GM11168 (cell line): ENCODE measurements at regions not wholly inside any gene's neighbourhood (a gene's known extent, or its start where the extent isn't known, plus 50 kb on each side); places are given as distances from the start of the nearest gene placed in this dataset.

Experiments used
- in situ Hi-C: fragments of 300-500 bp; cut with MboI; formaldehyde crosslinking; loops from one replicate; pipeline ENCODE4 v1.12.0; 2022; ENCODE audit warnings: low sequenced_read_pairs; ENCODE audit not compliant: unreplicated experiment

DNA sequence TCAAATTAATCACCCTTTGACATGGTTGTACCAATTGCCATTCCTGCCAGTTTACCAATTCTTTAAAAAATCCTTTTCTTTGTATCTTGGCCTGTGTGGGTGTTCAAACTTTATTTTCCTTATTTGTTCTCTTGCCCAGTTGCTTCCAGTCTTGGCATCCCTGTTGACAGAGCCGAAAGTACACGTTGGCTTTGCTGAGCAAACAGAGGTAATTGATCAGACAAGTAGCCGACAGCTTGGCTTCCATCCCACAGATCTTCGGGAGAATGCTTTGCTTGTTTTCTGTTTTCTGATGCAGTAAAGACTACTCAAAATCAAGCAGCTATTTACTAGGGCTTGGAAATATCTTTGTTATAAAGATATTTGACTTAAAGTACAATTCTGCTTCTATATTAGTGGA, 506.8 kb upstream of the SALL1 start:
- in situ Hi-C loops, result no loop called here

DNA sequence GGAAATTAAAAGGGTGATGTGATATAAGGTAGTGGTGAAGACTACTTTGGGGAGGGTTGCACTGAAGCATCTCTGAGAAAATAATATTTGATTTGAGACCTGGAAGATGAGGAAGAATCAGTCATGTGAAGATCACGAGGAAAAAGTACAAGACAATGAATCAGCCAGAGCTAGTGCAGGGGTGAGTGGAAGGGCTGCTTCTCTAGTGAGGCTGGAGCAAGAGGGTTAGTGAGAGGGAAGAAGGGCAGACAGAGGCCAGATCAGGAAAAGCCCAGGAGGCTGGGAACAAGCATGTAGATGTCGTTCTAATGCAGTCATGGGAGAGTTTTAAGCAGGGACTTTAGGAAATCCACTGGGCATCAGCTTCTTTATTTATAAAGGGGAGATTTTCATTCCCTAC, 504.2 kb upstream of the SALL1 start:
- in situ Hi-C loops, result no loop called here

DNA sequence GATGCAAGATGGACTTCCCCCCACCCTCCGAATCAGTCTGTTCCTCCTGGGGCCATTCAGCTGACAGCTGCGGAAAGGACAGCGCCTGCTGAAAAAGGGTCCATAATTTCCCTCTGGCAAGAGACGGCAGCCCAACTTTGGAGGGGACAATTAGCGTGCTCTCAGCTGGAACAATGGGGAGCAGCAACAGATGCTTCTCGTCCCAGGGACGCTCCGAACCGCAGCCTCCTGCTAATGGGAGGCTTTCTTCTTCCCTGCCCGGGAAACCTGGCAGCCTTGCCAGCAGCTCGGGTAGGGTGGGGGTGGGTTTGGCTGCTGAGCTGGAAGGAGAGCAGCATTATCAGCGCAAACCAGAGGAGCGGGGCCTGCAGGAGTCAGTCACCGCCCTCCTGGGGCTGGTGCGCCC, 500.0 kb upstream of the SALL1 start:
- in situ Hi-C loops, result no loop called here

DNA sequence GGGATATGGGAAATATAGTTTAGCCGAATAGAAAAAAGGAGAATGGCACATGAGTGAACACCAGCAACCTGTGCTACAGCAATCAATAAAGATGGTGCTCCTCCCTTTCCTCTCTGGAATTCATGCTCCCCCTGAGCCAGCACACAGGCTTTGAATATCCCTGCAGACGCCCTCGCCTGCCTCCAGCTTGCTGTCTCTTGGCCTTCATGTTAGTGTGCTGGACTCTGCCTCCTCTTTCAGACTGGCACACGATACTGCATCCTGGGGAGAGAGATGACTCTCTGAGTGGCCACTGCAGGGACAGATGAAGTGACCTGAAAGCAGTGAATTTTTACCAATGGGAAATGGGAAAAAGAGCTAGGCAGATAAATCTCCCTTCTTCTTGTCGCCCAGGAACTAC, 498.6 kb upstream of the SALL1 start:
- in situ Hi-C loops, result no loop called here

DNA sequence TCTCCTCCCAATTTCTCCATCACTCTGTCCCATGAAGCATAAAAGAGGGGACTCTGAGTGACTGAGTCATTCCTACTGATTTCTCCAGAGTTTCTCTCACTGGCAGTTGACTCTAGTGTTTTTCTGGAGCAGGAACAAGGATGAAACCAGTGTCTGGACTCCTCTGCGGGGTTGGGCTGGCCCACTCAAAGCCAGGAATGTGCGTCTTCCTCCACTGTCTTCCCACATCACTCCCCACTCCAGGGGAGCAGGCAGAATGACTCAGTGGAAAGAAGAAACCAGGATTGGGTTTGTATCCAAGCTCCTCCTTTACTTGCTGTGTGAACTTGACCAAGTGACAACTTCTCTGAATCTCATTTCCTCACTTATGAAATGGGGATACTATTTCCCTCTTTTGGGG, 497.5 kb upstream of the SALL1 start:
- in situ Hi-C loops, result no loop called here

DNA sequence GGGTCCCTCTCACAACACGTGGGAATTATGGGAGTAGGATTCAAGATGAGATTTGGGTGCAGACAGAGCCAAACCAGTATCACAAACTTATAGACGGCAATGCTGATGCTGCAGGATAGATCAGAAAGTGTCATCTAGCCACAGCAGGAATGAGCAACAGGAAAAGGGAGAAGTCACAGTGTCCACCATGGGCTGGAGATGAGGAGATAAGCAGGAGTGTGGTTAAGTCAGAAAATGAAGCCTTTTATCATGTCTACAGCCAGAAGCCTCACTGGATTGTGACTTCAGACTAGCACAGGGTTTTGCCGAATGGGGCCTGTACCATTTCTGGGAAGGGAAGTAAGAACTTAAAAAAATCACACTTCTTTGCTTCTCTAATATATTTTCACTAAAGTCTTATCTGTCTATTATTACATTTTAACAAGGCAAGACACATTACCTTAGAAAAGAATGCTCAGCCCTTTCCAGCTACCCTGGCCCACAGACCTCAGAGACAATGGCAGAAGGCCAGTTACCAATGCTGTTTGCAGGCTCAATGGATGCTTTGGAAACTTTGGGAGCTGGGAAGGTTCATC, 490.2 kb upstream of the SALL1 start:
- in situ Hi-C loops, result no loop called here

DNA sequence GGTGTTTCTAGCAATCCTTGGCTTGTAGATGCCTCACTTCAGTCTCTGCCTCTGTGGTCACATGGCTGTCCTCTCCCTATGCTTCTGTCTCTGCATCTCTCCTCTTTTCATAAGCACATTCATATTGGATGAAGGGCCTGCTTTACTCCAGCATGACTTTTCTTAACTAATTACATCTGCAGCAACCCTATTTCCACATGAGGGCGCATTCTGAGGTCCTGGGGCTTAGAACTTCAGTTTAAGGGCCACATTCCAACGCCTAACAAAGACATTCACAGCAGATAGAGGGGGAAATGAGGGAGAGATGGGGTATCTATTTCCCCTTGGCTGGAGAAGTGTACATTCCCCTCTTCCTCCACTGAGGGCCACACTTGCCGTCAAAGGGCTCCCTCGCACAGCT, 489.1 kb upstream of the SALL1 start:
- in situ Hi-C loops, result no loop called here

DNA sequence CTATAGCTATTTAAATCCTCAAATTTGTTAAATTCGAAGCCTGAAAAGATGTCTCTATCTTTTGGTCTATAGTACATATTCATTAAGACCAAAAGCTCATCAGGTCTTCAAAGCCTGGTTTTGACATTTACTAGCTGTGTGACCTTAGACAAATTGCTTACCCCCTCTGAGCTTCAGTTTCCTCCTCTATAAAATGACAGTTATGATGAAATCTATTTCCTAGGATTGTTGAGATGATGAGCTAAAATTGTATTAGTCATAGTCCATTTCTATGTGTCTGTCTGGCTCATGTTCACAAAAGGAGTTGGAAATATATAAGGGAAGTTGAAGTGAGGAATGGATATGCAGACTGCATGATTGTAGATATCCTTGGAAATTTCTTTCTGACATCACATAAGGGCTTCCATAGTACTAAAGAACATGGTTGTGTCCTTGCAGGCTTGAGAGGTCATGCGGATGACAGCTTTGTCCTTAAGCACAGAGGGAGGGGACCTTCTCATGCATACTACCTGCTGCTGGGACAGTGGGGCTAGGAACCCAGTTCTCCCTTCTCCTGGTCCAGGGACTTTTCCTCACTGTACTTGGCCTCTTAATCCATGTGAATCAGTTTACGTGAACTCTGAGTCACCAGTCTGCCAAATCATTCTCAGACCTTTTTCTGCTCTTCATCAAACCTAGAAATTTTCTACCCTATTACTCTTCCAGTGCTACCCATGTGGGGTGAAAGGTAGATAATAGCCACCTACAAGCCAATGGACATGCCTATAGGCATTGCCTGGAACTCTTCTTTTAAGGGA, 487.5 kb upstream of the SALL1 start:
- in situ Hi-C loops, result no loop called here

DNA sequence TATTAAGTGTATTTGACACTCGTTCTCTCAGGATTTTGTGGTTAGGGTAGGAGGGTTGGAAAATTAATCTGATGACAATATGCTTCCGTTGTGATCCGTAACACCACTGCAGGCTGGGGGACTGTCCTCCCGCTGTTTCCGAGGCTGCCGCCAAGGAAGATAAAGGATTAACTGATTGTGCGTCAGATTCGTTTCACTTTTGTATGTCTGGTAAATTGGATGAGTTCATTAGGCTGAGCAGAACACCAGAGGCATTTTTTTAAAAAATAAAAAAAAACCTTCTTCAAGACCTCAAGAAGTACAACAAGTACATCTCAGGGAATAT, 486.7 kb upstream of the SALL1 start:
- in situ Hi-C loops, result no loop called here

DNA sequence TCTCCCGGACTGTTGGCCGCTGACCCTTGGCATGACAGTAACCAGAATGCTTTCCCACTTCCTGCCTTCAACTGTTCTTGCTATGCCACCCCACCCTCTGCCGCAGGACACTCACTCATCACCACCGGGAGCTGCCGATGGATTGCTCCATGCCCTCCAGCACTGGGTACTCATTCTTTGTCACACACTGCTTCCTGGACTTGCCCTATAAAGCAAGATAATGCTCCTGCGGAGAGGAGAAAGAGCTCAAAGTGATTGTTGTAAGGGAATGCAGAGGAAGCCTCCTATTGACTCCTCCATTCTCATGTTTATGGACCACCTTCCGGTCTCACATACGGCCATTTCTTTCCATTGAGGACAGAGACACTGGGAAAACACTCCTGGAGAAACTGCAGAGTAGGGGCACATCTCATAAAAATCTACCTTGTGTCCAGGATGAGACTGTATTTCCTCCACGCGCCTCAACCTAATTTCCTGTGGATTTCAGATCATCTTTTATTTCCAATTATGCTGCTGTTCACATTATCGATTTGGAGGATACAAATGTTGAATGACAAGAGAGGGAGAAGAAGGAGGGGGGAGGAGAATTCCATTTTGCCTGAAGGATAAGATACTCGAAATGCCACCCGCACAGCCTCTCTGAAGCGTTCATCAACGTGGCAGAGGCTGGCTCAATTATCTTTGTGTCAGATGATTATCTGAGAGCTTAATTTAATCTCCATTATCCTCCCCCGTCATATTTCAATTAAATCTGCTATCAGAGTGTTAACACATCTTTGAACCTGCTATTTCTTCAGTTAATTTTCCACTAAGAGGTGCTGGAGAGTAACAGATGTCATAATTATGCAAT, 486.1 kb upstream of the SALL1 start:
- in situ Hi-C loops, result no loop called here

DNA sequence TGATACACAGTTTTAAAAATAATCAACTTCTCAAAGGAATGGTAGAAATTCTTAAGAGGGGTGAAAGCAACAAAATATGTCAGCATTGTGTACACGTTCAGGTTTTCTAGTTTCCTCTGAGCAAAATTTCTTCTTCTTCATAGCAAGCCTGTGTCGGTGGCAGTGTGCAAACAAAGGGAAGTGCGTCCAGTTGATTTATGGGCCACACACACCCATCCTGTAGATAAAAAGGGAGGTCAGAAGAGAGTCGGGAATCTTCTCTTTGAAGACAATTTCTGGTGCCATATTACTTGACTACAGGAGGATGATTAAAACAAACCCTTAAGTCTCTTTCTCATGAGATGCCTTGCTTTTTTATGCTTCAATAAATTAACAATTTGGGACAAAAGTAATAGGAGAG, 484.1 kb upstream of the SALL1 start:
- in situ Hi-C loops, result no loop called here

DNA sequence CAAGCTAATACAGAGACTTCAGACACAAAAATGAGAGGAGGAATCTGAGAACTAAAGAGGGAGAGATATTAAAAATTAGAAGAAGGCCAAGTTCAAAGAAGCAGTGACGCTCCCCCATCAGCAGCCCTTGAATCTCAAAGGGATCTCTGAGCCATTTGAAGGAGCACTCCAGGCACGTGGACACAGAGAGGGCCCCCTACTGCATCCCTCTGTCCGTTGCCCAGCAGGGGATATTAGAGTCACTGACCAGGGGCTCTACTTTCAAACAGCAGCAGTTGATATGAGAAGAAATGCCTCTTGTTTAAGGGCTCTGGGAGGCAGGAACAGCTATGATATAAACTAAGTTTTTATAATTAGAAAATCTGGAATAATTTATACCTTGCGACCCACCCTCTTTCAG, 479.0 kb upstream of the SALL1 start:
- in situ Hi-C loops, result no loop called here

DNA sequence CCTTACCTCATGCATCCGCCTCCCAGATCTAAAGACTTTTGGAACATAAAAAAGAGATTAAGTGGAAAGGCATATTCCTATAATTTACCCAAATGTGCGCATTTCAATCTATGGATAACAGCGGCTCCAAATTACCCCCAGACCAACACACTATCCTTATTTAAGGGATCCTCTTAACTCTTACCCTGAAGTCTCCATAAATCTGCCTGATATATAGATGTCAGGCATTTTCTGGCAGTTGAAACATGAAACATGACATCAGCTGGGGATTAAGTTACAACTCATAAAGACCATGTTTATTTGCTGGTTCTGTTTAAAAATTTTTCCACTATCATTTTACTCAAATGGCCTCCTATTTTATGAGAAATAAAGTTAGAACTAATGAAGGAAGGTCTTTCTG, 478.5 kb upstream of the SALL1 start:
- in situ Hi-C loops, result no loop called here

DNA sequence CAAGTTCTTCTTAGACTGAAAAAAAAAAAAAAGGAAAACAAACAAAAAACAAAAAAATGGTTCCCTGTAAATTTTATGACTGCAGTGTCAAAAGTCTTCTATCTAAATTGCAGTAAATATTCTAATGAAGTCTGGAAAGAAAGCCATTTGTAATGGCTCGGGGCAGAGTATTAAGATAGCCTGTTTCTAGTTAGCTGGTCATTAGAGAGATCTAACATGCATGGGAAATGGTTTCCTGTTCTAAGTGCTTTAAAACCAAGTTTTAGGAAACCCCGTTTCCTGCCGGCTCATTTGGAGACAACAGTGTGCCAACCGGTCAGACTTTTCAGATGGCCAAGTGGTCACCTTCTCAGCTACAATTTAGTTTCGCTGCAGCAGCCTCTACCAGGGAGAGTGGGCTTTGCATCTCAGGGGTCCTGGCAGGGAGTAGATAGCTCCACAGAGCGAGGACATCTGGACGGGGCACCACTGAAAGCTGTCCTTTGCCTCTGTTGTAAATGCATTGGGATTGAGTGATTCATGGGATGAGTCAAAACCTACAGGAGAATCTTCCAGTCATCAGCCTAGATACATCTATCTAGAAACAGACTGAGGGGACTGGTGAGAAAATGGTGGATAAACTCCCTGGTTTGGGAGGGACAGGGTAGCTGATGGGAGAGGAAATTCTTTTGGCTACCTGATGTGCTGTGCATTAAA, 473.2 kb upstream of the SALL1 start:
- in situ Hi-C loops, result no loop called here

DNA sequence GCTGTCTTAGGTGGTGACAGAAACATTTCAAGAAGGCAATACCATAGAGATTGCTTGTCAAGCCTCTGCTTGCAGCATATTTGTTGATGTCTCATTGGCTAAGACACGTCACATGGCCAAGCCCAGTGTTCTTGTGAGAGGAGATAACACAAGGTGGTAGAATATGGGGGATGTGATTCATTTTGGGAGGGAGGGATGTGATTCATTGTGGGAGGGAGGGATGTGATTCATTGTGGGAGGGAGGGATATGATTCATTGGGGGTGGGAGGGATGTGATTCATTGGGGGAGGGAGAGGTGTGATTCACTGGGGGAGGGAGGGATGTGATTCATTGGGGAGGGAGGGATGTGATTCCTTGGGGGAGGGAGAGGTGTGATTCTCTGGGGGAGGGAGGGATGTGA, 470.5 kb upstream of the SALL1 start:
- in situ Hi-C loops, result no loop called here

DNA sequence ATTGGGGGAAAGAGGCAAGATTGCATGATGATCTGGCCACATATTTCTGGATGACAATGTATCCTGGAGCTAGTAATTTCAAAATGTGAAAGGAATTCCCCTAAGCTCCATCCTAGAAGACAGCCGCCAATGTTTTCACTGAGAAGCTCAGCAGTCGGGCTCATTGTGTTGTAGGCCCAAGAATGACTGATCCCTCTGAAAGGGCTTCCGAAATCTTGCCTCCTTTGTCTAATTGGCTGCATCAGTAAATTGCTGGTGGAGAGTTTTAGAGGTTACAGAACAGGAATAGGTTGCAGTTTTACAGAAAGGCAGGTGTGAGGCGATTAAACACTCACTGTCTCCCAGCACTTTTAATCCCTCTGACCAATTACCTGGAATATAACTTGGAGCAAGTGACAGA, 464.1 kb upstream of the SALL1 start:
- in situ Hi-C loops, result no loop called here

DNA sequence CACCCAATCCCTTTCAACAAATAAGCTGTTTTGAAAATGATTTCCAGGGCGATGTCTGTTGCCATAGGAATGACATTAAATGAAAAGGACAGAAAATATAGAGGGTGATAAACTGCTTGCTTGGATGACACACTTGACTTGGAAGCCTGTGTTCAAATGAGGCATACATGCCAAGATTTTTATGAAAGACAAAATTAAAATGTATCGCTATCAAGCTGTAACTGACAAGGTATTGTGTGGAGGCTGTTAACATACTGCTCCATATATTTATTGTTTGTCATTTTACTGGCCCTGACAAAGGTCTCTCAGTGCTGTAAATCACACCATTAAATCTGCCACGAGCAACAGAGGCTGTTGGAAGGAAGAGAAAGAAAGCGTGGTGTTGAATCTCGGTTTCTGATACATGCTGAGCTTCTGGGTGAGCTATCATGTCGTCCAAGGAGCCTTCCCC, 456.2 kb upstream of the SALL1 start:
- in situ Hi-C loops, result no loop called here

DNA sequence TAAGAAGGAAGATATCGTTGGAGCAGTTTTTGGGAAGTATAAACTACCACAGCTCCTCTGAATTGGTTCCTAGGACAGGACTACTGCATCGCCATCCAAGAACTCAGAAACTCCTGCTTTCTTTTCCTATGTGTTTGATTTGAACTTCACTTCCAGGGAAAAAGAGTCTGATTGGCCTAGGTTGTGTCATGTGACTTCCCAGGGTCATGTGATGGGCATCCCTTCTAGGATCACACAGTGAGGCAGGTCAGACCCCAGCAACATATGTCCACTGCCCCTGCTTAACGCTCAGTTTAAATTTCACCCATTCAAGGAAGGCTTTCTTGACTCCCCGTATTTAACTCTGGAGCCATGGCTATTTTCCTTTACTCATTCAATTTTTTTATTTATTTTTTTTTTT, 445.2 kb upstream of the SALL1 start:
- in situ Hi-C loops, result no loop called here

DNA sequence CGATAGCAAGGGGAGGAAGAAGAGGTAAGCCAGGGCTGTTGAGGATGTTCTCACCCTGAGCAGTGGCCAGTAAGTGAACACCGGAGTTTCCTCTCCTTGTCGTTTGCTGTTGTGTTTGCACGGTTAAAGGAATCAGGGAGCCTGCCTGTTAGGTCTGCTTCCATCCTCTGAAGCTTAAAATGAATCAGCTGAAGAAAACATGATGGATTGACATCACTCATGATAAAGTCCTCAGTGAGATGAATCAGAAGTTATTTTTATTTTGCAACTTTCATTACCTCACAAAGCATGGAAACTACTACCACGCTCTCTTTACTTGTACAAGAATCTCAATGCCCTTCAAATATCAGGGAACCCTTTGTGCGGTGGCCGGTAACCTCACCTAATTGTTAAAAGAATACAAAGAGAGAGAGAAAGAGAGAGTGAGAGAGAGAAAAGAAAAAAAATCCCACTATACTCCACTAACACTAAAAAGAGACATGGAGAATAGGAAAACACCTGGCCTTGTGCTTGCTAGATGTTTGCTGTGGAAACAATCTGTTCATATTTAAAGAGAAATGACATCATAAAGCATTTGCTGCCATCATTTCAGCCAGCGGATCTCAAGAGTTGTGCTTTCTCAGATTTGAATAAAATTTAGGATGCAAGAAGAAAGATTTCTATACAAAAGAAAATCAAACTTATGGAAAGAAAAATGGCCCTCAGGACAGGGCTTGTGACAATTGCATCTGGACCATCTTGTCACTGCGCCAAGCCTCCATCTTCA, 441.6 kb upstream of the SALL1 start:
- in situ Hi-C loops, result no loop called here

DNA sequence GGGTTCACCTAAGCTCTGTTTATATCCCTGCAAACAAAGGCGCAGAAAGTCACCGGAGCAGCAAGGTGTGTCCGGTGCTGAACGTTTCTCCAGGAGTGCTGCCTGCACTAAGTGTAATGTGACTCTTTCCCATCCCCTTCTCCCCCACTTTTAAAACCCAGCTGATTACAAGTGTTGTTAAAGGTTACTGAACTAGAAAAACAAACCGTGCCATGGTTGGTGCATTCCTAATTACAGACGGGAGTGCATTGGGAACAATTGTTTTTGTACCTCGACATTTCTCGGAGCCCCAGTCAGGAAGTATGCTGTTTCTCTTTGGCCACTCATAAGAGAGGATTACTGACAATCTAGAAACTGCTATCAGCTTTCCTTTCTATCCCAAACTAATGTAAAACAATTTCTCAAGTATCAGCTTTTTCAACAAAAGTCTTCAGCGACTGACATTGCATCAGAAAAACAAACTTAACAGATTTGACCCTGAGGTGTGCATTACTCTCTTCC, 441.0 kb upstream of the SALL1 start:
- in situ Hi-C loops, result no loop called here
